ENCODE measurements at regions not wholly inside any gene's neighbourhood (a gene's known extent, or its start where the extent isn't known, plus 50 kb on each side); places are given as distances from the start of the nearest gene placed in this dataset.

- no peak overlapping the region for H2AFZ ChIP-seq (ENCODE audit: low read depth, low read length, severe bottlenecking)
- no peak for TF ChIP-seq EZH2phosphoT487 (conservative IDR thresholded peaks at IDR 0.05; ENCODE audit: low read length)
- no peak for TF ChIP-seq CTCF (IDR thresholded peaks at IDR 0.05; ENCODE audit: insufficient read depth, low read length, poor library complexity, severe bottlenecking)
- H3K4me3 ChIP-seq (ENCODE audit: insufficient read depth, low read length, poor library complexity, severe bottlenecking): no peak overlapping the region
Observed at GRCh38 chr10:121199081-121199480, 347.9 kb downstream of the WDR11 start.

GRCh38 chr10:121205625-121206024 is 354.5 kb downstream of the WDR11 start:
- H3K4me3 ChIP-seq (ENCODE audit: insufficient read depth, low read length, poor library complexity, severe bottlenecking): no peak overlapping the region
- no peak overlapping the region for H3K27ac ChIP-seq (ENCODE audit: low read depth, low read length)
- H3F3A ChIP-seq (ENCODE audit: insufficient read depth): no peaks in the 10 kb centered on the region
- H4K20me1 ChIP-seq (ENCODE audit: low read depth, low read length): no peaks in the 10 kb centered on the region
- H3K9ac ChIP-seq (ENCODE audit: low read length): no peak overlapping the region
- H3K4me2 ChIP-seq (ENCODE audit: low read depth, low read length, poor library complexity, severe bottlenecking): no peak overlapping the region
- H3K27me3 ChIP-seq (ENCODE audit: low read length): no peaks in the 10 kb centered on the region
- no peaks in the 10 kb centered on the region for H3K9me3 ChIP-seq (ENCODE audit: insufficient read depth, low read length)
- no peaks in the 10 kb centered on the region for H3K9me2 ChIP-seq (replicated peaks; ENCODE audit: insufficient read depth, low read length)
- no peaks in the 10 kb centered on the region for H3K79me2 ChIP-seq (ENCODE audit: insufficient read depth, low read length)
- H3K36me3 ChIP-seq (ENCODE audit: low read length): no peaks in the 10 kb centered on the region
- H2AFZ ChIP-seq (ENCODE audit: low read depth, low read length, severe bottlenecking): no peak overlapping the region
- TF ChIP-seq CTCF (IDR thresholded peaks at IDR 0.05; ENCODE audit: insufficient read depth, low read length, poor library complexity, severe bottlenecking) (no peak), EZH2phosphoT487 (conservative IDR thresholded peaks at IDR 0.05; ENCODE audit: low read length) (no peak)

More at GRCh38 chr10:121199081-121199480, 347.9 kb downstream of the WDR11 start:
- Histone ChIP-seq H3F3A (ENCODE audit: insufficient read depth) (no peaks in the 10 kb centered on the region), H3K9me2 (replicated peaks; ENCODE audit: insufficient read depth, low read length) (no peaks in the 10 kb centered on the region), H3K9me3 (ENCODE audit: insufficient read depth, low read length) (no peaks in the 10 kb centered on the region), H3K27me3 (ENCODE audit: low read length) (no peaks in the 10 kb centered on the region), H3K36me3 (ENCODE audit: low read length) (no peaks in the 10 kb centered on the region), H3K4me2 (ENCODE audit: low read depth, low read length, poor library complexity, severe bottlenecking) (no peak overlapping the region), H3K79me2 (ENCODE audit: insufficient read depth, low read length) (no peaks in the 10 kb centered on the region), H3K27ac (ENCODE audit: low read depth, low read length) (no peak overlapping the region), H3K9ac (ENCODE audit: low read length) (no peak overlapping the region), H4K20me1 (ENCODE audit: low read depth, low read length) (no peaks in the 10 kb centered on the region)

GRCh38 chr10:121211446-121211845 is 360.3 kb downstream of the WDR11 start:
- Histone ChIP-seq H3K9ac (ENCODE audit: low read length) (no peak overlapping the region), H3K9me2 (replicated peaks; ENCODE audit: insufficient read depth, low read length) (no peaks in the 10 kb centered on the region), H3F3A (ENCODE audit: insufficient read depth) (no peaks in the 10 kb centered on the region), H3K27ac (ENCODE audit: low read depth, low read length) (no peak overlapping the region), H2AFZ (ENCODE audit: low read depth, low read length, severe bottlenecking) (no peak overlapping the region), H3K4me3 (ENCODE audit: insufficient read depth, low read length, poor library complexity, severe bottlenecking) (no peak overlapping the region), H3K36me3 (ENCODE audit: low read length) (no peaks in the 10 kb centered on the region), H3K79me2 (ENCODE audit: insufficient read depth, low read length) (no peaks in the 10 kb centered on the region), H3K9me3 (ENCODE audit: insufficient read depth, low read length) (no peaks in the 10 kb centered on the region), H3K4me2 (ENCODE audit: low read depth, low read length, poor library complexity, severe bottlenecking) (no peak overlapping the region), H3K27me3 (ENCODE audit: low read length) (no peaks in the 10 kb centered on the region), H4K20me1 (ENCODE audit: low read depth, low read length) (no peaks in the 10 kb centered on the region)
- no peak for TF ChIP-seq EZH2phosphoT487 (conservative IDR thresholded peaks at IDR 0.05; ENCODE audit: low read length)
- no peak for TF ChIP-seq CTCF (IDR thresholded peaks at IDR 0.05; ENCODE audit: insufficient read depth, low read length, poor library complexity, severe bottlenecking)
